ENCODE measurements at regions not wholly inside any gene's neighbourhood (a gene's known extent, or its start where the extent isn't known, plus 50 kb on each side); places are given as distances from the start of the nearest gene placed in this dataset.
"Not testable (repeated sequence)": the region's sequence is repeated elsewhere in the genome, so short reads cannot be mapped to it uniquely, and the experiment has no call there.

- Histone ChIP-seq H3K4me3 (no peak overlapping the region), H3K27ac (no peak overlapping the region), H3K4me1 (replicated peaks) (peaks cover 22% of the 10 kb centered on the region), H3K27me3 (replicated peaks) (no peaks in the 10 kb centered on the region), H3K9me3 (replicated peaks) (no peaks in the 10 kb centered on the region), H3K36me3 (no peaks in the 10 kb centered on the region)
- no peak for DNase-seq (ENCODE audit: low read depth in 1 of 2, low spot score in 2 of 2)
These were observed 50.3 kb upstream of the TMC1 start for GRCh38 chr9:72471096-72471495.

GRCh38 chr9:72467766-72468738, 53.4 kb upstream of the TMC1 start:
- DNase-seq (ENCODE audit: low read depth in 1 of 2, low spot score in 2 of 2), result no peak
- Histone ChIP-seq H3K4me3 (no peak overlapping the region), H3K27ac (no peak overlapping the region), H3K27me3 (replicated peaks) (no peaks in the 10 kb centered on the region), H3K9me3 (replicated peaks) (no peaks in the 10 kb centered on the region), H3K4me1 (replicated peaks) (peaks cover 16% of the 10 kb centered on the region), H3K36me3 (no peaks in the 10 kb centered on the region)

DNA sequence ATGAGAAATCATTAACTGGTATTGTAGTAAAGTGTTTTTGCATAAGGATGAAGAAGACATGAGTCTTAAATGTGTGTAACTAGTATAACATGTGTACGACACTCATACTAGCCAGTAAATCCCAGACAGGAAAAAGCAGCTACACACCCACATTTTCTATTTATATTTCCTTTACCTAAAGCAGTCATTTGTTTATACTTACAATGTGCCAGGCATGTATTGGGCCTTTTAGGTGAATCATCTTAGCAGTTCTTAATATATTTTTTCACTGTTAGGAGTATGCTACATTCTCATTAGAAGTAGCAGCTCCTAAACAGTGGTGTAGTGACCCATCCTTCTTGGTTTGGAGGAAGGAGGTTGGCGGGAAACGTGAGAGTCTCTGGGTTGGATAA, 55.8 kb upstream of the TMC1 start:
- no peak overlapping the region for H3K27ac ChIP-seq
- no peaks in the 10 kb centered on the region for H3K36me3 ChIP-seq
- H3K4me3 ChIP-seq, result no peak overlapping the region
- H3K9me3 ChIP-seq (replicated peaks), result no peaks in the 10 kb centered on the region
- H3K4me1 ChIP-seq (replicated peaks), result peaks cover 19% of the 10 kb centered on the region
- no peak for DNase-seq (ENCODE audit: low read depth in 1 of 2, low spot score in 2 of 2)
- H3K27me3 ChIP-seq (replicated peaks), result no peaks in the 10 kb centered on the region

DNA sequence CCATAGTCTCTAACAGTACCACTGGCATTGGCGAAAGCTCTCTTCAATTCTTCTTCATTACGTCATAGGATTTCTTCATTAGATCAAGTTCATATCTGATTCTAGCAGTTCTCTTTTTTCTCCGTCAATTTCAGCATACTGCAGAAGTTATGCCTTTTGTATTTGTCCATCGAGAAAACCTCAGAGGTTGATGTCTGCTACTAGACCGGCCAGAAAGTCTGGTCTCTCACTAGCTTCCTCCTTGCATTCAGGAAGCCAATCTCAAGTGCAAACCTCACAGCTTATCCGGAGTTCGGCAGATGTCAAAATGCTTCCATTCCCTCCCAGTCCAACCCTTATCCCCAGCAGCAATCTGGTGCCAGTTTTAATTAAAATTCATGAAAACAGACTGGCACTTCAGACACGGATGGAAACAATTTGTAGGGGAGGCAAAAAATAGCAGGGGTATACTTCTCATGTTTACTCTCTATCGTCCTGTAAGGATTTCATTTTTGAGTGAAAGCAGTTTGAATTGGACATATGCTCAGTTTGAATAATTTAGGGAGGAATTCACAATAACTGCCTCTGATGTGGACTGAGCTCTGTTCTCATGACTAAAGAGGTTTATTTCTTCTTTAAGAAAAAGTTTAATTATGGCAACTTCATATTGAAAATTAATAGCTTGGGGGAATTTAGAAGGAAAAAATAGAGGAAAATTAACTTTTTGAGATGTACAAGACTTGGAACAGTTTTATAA, 56.4 kb upstream of the TMC1 start:
- no peaks in the 10 kb centered on the region for H3K36me3 ChIP-seq
- H3K4me1 ChIP-seq (replicated peaks), result peaks cover 19% of the 10 kb centered on the region
- H3K4me3 ChIP-seq, result no peak overlapping the region
- H3K27me3 ChIP-seq (replicated peaks), result no peaks in the 10 kb centered on the region
- H3K27ac ChIP-seq, result no peak overlapping the region
- DNase-seq (ENCODE audit: low read depth in 1 of 2, low spot score in 2 of 2), result no peak
- no peaks in the 10 kb centered on the region for H3K9me3 ChIP-seq (replicated peaks)

- peaks cover 19% of the 10 kb centered on the region for H3K4me1 ChIP-seq (replicated peaks)
- no peaks in the 10 kb centered on the region for H3K9me3 ChIP-seq (replicated peaks)
- no peaks in the 10 kb centered on the region for H3K27me3 ChIP-seq (replicated peaks)
- H3K27ac ChIP-seq, result no peak overlapping the region
- H3K36me3 ChIP-seq, result no peaks in the 10 kb centered on the region
- no peak for DNase-seq (ENCODE audit: low read depth in 1 of 2, low spot score in 2 of 2)
- no peak overlapping the region for H3K4me3 ChIP-seq
These were observed 59.1 kb upstream of the TMC1 start for GRCh38 chr9:72462340-72462739.

DNA sequence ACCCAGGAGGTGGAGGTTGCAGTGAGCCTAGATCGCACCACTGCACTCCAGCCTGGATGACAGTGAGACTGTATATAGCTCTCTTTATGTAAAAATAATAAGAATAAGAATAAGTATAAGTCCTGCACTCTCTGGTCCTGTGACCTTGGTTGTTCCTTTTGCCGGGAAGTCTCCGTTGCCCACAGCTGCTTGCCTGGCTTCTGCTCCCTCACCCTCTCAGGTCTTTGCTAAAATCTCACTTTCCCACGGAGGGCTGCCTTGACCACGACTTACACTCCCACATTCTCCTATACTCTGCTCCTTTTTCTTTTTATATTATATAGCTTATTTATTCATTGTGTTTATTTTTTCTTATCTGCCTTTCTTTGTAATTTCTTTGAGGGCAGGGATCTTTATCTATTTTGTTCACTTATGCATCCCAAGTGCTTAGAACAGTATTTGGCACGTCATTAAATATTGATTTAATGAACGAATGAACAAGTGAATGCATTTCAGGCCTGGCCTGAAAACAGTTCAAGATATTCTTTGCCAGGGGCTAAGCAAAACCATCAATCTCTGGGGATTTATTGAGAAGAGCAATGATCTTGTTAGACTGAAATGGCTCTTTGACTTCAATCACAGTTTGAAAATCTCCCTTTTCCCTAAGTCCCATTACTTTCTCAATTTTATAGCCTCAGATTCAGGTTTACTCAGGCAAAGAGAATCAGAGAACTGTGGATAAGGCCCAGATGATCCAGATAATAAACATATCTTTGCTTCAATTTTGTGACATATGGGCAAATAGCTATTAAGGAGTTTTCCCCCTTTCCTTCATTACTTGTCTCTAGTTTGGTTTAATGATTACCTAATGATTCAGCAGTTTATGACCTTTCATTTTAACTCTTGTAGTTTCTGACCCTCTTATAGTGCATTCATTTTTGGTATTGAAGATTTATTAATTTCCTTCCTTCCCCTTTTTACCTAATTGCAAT, 60.8 kb upstream of the TMC1 start:
- Histone ChIP-seq H3K4me3 (no peak overlapping the region), H3K27me3 (replicated peaks) (no peaks in the 10 kb centered on the region), H3K27ac (no peak overlapping the region), H3K36me3 (no peaks in the 10 kb centered on the region), H3K4me1 (replicated peaks) (peaks cover 13% of the 10 kb centered on the region), H3K9me3 (replicated peaks) (no peaks in the 10 kb centered on the region)
- no peak for DNase-seq (ENCODE audit: low read depth in 1 of 2, low spot score in 2 of 2)

GRCh38 chr9:72459308-72459707, 62.1 kb upstream of the TMC1 start:
- no peaks in the 10 kb centered on the region for H3K27me3 ChIP-seq (replicated peaks)
- no peaks in the 10 kb centered on the region for H3K9me3 ChIP-seq (replicated peaks)
- H3K27ac ChIP-seq, result no peak overlapping the region
- H3K36me3 ChIP-seq, result no peaks in the 10 kb centered on the region
- no peak overlapping the region for H3K4me3 ChIP-seq
- 0 out of 2 replicates have a peak, but pooled peaks cover 3% of the 10 kb centered on the region for H3K4me1 ChIP-seq (replicated peaks)
- no peak for DNase-seq (ENCODE audit: low read depth in 1 of 2, low spot score in 2 of 2)

DNA sequence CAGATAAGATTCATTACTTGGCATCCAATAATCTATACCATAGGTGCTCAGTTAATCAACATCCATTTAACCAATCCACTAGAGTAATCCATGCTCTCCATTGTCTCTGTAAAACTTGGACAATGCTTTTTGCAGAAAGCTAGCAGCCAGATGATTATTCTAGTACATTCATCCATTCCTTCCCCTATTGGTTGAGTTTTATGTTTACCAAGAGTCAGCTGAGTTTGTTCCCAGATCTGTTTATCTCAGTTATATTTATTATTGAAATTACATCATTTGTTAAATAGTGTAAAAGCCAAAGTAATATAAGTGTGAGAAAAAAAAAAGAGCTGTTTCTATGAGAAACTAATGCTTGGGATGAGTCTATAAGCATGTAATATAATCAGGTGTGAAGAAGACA, 63.3 kb upstream of the TMC1 start:
- Histone ChIP-seq H3K27ac (no peak overlapping the region), H3K36me3 (no peaks in the 10 kb centered on the region), H3K27me3 (replicated peaks) (no peaks in the 10 kb centered on the region), H3K4me3 (no peak overlapping the region), H3K4me1 (replicated peaks) (0 out of 2 replicates have a peak, but pooled peaks cover 3% of the 10 kb centered on the region), H3K9me3 (replicated peaks) (no peaks in the 10 kb centered on the region)
- no peak for DNase-seq (ENCODE audit: low read depth in 1 of 2, low spot score in 2 of 2)

DNA sequence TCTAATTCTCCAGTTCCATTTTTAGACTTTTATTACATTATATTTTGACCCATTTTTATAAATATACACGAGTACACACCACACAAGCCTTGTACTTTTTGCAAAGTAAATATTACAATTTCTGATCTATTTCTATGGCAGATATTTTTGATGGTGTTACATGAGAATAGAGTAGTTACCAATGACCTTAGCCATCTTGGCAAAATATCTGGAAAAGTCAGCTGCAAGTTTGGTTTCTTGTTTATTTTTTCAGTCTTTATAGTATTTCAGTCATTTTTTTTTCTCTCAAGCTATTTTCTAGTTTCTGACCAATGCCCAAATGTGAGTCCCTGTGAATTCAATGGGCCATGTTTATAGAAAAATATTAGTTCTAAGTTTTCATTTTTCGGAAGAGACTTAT, 64.0 kb upstream of the TMC1 start:
- no peaks in the 10 kb centered on the region for H3K27me3 ChIP-seq (replicated peaks)
- no peaks in the 10 kb centered on the region for H3K36me3 ChIP-seq
- H3K27ac ChIP-seq, result no peak overlapping the region
- no peak for DNase-seq (ENCODE audit: low read depth in 1 of 2, low spot score in 2 of 2)
- no peak overlapping the region for H3K4me3 ChIP-seq
- H3K4me1 ChIP-seq (replicated peaks), result 0 out of 2 replicates have a peak, but pooled peaks cover under 1% of the 10 kb centered on the region
- no peaks in the 10 kb centered on the region for H3K9me3 ChIP-seq (replicated peaks)

- no peak for DNase-seq (ENCODE audit: low read depth in 1 of 2, low spot score in 2 of 2)
- no peaks in the 10 kb centered on the region for H3K27me3 ChIP-seq (replicated peaks)
- no peak overlapping the region for H3K27ac ChIP-seq
- H3K9me3 ChIP-seq (replicated peaks), result no peaks in the 10 kb centered on the region
- no peak overlapping the region for H3K4me3 ChIP-seq
- H3K36me3 ChIP-seq, result no peaks in the 10 kb centered on the region
- H3K4me1 ChIP-seq (replicated peaks), result no peaks in the 10 kb centered on the region
These were observed 66.4 kb upstream of the TMC1 start for GRCh38 chr9:72454871-72455491.

GRCh38 chr9:72453797-72454196, 67.6 kb upstream of the TMC1 start:
- no peaks in the 10 kb centered on the region for H3K9me3 ChIP-seq (replicated peaks)
- no peaks in the 10 kb centered on the region for H3K4me1 ChIP-seq (replicated peaks)
- H3K27ac ChIP-seq, result no peak overlapping the region
- no peak overlapping the region for H3K4me3 ChIP-seq
- no peaks in the 10 kb centered on the region for H3K27me3 ChIP-seq (replicated peaks)
- DNase-seq (ENCODE audit: low read depth in 1 of 2, low spot score in 2 of 2), result no peak
- no peaks in the 10 kb centered on the region for H3K36me3 ChIP-seq

DNA sequence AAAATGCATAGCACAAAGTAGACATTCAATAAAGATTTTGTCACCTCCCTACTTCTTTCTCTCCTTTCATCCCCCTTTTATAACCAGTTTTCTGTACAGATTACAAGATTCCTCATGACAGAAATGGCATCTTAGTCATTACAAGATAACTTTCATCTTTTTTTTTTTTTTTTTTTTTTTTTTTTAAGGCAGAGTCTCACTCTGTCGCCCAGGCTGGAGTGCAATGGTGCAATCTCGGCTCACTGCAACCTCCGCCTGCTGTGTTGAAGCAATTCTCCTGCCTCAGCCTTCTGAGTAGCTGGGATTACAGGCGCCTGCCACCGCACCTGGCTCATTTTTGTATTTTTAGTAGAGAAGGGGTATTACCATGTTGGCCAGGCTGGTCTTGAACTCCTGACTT, 75.2 kb upstream of the TMC1 start:
- not testable (repeated sequence) for H3K27me3 ChIP-seq (replicated peaks); H3K4me3 ChIP-seq; H3K27ac ChIP-seq; H3K36me3 ChIP-seq; H3K9me3 ChIP-seq (replicated peaks); DNase-seq (ENCODE audit: low read depth in 1 of 2, low spot score in 2 of 2)
- peaks cover 28% of the 10 kb centered on the region for H3K4me1 ChIP-seq (replicated peaks)
